ENCODE measurements at regions not wholly inside any gene's neighbourhood (a gene's known extent, or its start where the extent isn't known, plus 50 kb on each side); places are given as distances from the start of the nearest gene placed in this dataset.

- TF ChIP-seq CTCF (IDR thresholded peaks at IDR 0.05), result no peak
- no peak for TF ChIP-seq POLR2A (IDR thresholded peaks at IDR 0.05)
- TF ChIP-seq POLR2AphosphoS5 (IDR thresholded peaks at IDR 0.05), result no peak
These were observed 159.5 kb upstream of the DYRK2 start for GRCh38 chr12:67489007-67489406.
